Panc1 (cell line): ENCODE measurements at regions not wholly inside any gene's neighbourhood (a gene's known extent, or its start where the extent isn't known, plus 50 kb on each side); places are given as distances from the start of the nearest gene placed in this dataset.

Source experiments
- ATAC-seq: fragments of 200-7000 bp; cut with Tn5 transposase; 2 replicates; pipeline ENCODE4 v1.9.1; 2020; ENCODE audit warnings: mild to moderate bottlenecking, moderate library complexity
- BruUV-seq: library from RNA; stranded (reverse); fragments of 400-500 nt; replicated peaks from 2 replicates; lab custom pipeline; 2021; lab: Mats Ljungman, UMichigan
- CTCF ChIA-PET: fragments of 300-600 bp; sonication (Branson Sonifier 250); formaldehyde crosslinking; loops from one replicate; lab custom pipeline; 2022; ENCODE audit warnings: antibody characterized with exemption; lab: Charles Lee
- POLR2A ChIA-PET: fragments of 300-600 bp; sonication (Branson Sonifier 250); formaldehyde crosslinking; loops from one replicate; lab custom pipeline; 2022; ENCODE audit warnings: antibody characterized with exemption; lab: Charles Lee
- DNase-seq: peaks from one replicate; pipeline ENCODE4 v3.0.0-alpha.2; 2010; ENCODE audit warnings: low read depth, low spot score
- H3K27ac ChIP-seq: 2 replicates; pipeline ENCODE4 v1.5.1; 2011; ENCODE audit warnings: mild to moderate bottlenecking, low read length, inconsistent platforms
- H3K27me3 ChIP-seq: fragments of 200-500 bp; sonication (Bioruptor generic); 2 replicates; pipeline ENCODE4 v1.6.0; 2014; ENCODE audit warnings: low read length, inconsistent platforms; ENCODE audit not compliant: control insufficient read depth, insufficient read depth
- H3K36me3 ChIP-seq: fragments of 200-500 bp; sonication (Bioruptor generic); 2 replicates; pipeline ENCODE4 v1.5.1; 2014; ENCODE audit warnings: inconsistent platforms, mild to moderate bottlenecking, low read length, moderate library complexity; ENCODE audit not compliant: control insufficient read depth, insufficient read depth
- H3K4me1 ChIP-seq: 2 replicates; pipeline ENCODE4 v1.5.1; 2011; ENCODE audit warnings: inconsistent platforms, mild to moderate bottlenecking, low read length, moderate library complexity; ENCODE audit not compliant: control insufficient read depth, insufficient read depth
- H3K4me3 ChIP-seq, 2 experiments: 2 replicates each; pipeline ENCODE4 v1.5.1; 2011 to 2012; ENCODE audit warnings: low read depth in 2 of 2, low read length in 2 of 2, mild to moderate bottlenecking in 2 of 2, inconsistent platforms in 1 of 2, moderate library complexity in 1 of 2
- H3K9me3 ChIP-seq: fragments of 200-500 bp; sonication (Bioruptor generic); 2 replicates; pipeline ENCODE4 v1.5.1; 2014; ENCODE audit warnings: low read depth, mild to moderate bottlenecking, inconsistent platforms, low read length, moderate library complexity; ENCODE audit not compliant: control insufficient read depth, insufficient read depth
- CTCF ChIP-seq: fragments of 450-650 bp; IDR thresholded peaks from 2 replicates; pipeline ENCODE4 v1.5.1; 2017; ENCODE audit warnings: mild to moderate bottlenecking
- POLR2AphosphoS5 ChIP-seq: IDR thresholded peaks from 2 replicates; pipeline ENCODE4 v1.6.1; 2012; ENCODE audit warnings: mild to moderate bottlenecking, low read depth, low read length, moderate library complexity
- REST ChIP-seq, 2 experiments: IDR thresholded peaks; 2 replicates each; pipeline ENCODE4 v1.6.1; 2011 to 2012; ENCODE audit warnings: low read depth in 2 of 2, control low read depth in 1 of 2, low read length in 1 of 2, mild to moderate bottlenecking in 1 of 2, moderate library complexity in 1 of 2; ENCODE audit not compliant: insufficient read depth in 1 of 2
- SIN3A ChIP-seq: IDR thresholded peaks from 2 replicates; pipeline ENCODE4 v1.6.1; 2012; ENCODE audit warnings: low read depth, mild to moderate bottlenecking, low read length, moderate library complexity, borderline replicate concordance; ENCODE audit not compliant: insufficient read depth
- TCF7L2 ChIP-seq: IDR thresholded peaks from 2 replicates; pipeline ENCODE4 v1.6.1; 2011; ENCODE audit warnings: mild to moderate bottlenecking, low read depth, low read length, inconsistent platforms
- in situ Hi-C: cut with HindIII; loops from 2 replicates; pipeline ENCODE4 v1.10.0; 2016; ENCODE audit warnings: low sequenced_read_pairs, low pct_unique_long_range_greater_than_20kb
- intact Hi-C: fragments of 100-400 bp; cut with micrococcal nuclease; formaldehyde crosslinking; loops from one replicate; pipeline ENCODE4 v1.10.0; 2022; ENCODE audit not compliant: unreplicated experiment

GRCh38 chr2:55999790-56000189, 76.2 kb upstream of the EFEMP1 start:
- no TSS peak for BruUV-seq
- TF ChIP-seq CTCF (no peak), REST (IDR thresholded peaks at IDR 0.05; ENCODE audit: insufficient read depth in 1 of 2, low read depth in 2 of 2, low read length in 1 of 2) (no peak), POLR2AphosphoS5 (no peak), SIN3A (no peak), TCF7L2 (no peak)
- DNase-seq (no peak), ATAC-seq (no peak)
- Histone ChIP-seq H3K27me3 (peaks cover 3% of the 10 kb centered on the region; the same call in 1 of the 2 replicates), H3K4me3 (no peak overlapping the region), H3K27ac (no peak overlapping the region), H3K9me3 (no peaks in the 10 kb centered on the region), H3K36me3 (no peaks in the 10 kb centered on the region), H3K4me1 (no peaks in the 10 kb centered on the region)
- intact Hi-C loops: no loop called here
- in situ Hi-C loops: no loop called here
- CTCF ChIA-PET: no interaction called here
- POLR2A ChIA-PET: no interaction called here

GRCh38 chr2:56001947-56002346, 78.4 kb upstream of the EFEMP1 start:
- Histone ChIP-seq H3K4me3 (no peak overlapping the region), H3K4me1 (no peaks in the 10 kb centered on the region), H3K36me3 (no peaks in the 10 kb centered on the region), H3K27ac (no peak overlapping the region), H3K9me3 (no peaks in the 10 kb centered on the region), H3K27me3 (peaks cover 3% of the 10 kb centered on the region; the same call in 1 of the 2 replicates)
- intact Hi-C loops (no loop called here), in situ Hi-C loops (no loop called here)
- ChIA-PET CTCF (no interaction called here), POLR2A (no interaction called here)
- no TSS peak for BruUV-seq
- ATAC-seq: no peak
- no peak for DNase-seq
- TF ChIP-seq TCF7L2 (no peak), POLR2AphosphoS5 (no peak), SIN3A (no peak), CTCF (no peak)
